ENCODE measurements at regions not wholly inside any gene's neighbourhood (a gene's known extent, or its start where the extent isn't known, plus 50 kb on each side); places are given as distances from the start of the nearest gene placed in this dataset.

DNA sequence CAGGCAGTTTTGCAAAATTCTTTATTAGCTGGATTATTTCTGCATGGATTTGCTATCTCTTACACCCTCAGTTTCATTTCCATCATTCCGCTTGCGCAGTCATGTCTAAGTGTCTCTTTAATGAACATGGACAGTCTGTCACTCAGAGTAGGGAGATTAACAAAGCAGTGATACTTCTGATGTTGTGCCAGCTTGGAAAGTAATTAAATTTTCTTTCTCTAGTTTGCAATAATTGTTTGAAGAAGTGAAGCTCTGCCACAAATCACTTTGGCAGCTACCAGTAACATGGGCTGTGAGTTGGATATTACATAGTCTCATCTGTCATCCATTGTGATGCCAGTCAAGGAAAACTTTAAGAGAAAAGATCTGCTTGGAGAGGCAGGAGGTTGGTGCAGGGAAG lies 324.8 kb upstream of the NWD2 start:
- TF ChIP-seq POLR2A (IDR thresholded peaks at IDR 0.05) = no peak
- TF ChIP-seq, protein P1, sequence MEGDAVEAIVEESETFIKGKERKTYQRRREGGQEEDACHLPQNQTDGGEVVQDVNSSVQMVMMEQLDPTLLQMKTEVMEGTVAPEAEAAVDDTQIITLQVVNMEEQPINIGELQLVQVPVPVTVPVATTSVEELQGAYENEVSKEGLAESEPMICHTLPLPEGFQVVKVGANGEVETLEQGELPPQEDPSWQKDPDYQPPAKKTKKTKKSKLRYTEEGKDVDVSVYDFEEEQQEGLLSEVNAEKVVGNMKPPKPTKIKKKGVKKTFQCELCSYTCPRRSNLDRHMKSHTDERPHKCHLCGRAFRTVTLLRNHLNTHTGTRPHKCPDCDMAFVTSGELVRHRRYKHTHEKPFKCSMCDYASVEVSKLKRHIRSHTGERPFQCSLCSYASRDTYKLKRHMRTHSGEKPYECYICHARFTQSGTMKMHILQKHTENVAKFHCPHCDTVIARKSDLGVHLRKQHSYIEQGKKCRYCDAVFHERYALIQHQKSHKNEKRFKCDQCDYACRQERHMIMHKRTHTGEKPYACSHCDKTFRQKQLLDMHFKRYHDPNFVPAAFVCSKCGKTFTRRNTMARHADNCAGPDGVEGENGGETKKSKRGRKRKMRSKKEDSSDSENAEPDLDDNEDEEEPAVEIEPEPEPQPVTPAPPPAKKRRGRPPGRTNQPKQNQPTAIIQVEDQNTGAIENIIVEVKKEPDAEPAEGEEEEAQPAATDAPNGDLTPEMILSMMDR (IDR thresholded peaks at IDR 0.05) = no peak
